ENCODE measurements at regions not wholly inside any gene's neighbourhood (a gene's known extent, or its start where the extent isn't known, plus 50 kb on each side); places are given as distances from the start of the nearest gene placed in this dataset.
"Not testable (repeated sequence)": the region's sequence is repeated elsewhere in the genome, so short reads cannot be mapped to it uniquely, and the experiment has no call there.

GRCh38 chr2:65595630-65596029, 163.2 kb upstream of the SPRED2 start:
- intact Hi-C loops (cut with DNase I) = no loop called here
- no peak for DNase-seq (ENCODE audit: low spot score)

- DNase-seq (ENCODE audit: low spot score) = no peak
- intact Hi-C loops (cut with DNase I) = no loop called here
These were observed 161.8 kb upstream of the SPRED2 start for GRCh38 chr2:65594150-65594549.

- intact Hi-C loops (cut with DNase I) = no loop called here
- no peak for DNase-seq (ENCODE audit: low spot score)
These were observed 157.3 kb upstream of the SPRED2 start for GRCh38 chr2:65589667-65590066.

GRCh38 chr2:65587779-65588178, 155.4 kb upstream of the SPRED2 start:
- intact Hi-C loops (cut with DNase I) = no loop called here
- DNase-seq (ENCODE audit: low spot score) = no peak

GRCh38 chr2:65586516-65586915, 154.1 kb upstream of the SPRED2 start:
- intact Hi-C loops (cut with DNase I) = no loop called here

GRCh38 chr2:65583061-65583460, 150.7 kb upstream of the SPRED2 start:
- intact Hi-C loops (cut with DNase I) = no loop called here
- DNase-seq (ENCODE audit: low spot score) = no peak

More at GRCh38 chr2:65586516-65586915, 154.1 kb upstream of the SPRED2 start:
- DNase-seq (ENCODE audit: low spot score) = no peak

- intact Hi-C loops (cut with DNase I) = no loop called here
- DNase-seq (ENCODE audit: low spot score) = no peak
These were observed 150.0 kb upstream of the SPRED2 start for GRCh38 chr2:65582364-65582763.

- DNase-seq (ENCODE audit: low spot score) = no peak
- intact Hi-C loops (cut with DNase I) = no loop called here
These were observed 148.4 kb upstream of the SPRED2 start for GRCh38 chr2:65580824-65581223.

GRCh38 chr2:65579506-65580235, 147.3 kb upstream of the SPRED2 start:
- intact Hi-C loops (cut with DNase I) = no loop called here

GRCh38 chr2:65577654-65578053, 145.3 kb upstream of the SPRED2 start:
- DNase-seq (ENCODE audit: low spot score) = no peak
- intact Hi-C loops (cut with DNase I) = no loop called here

More at GRCh38 chr2:65579506-65580235, 147.3 kb upstream of the SPRED2 start:
- no peak for DNase-seq (ENCODE audit: low spot score)

GRCh38 chr2:65576861-65577601, 144.6 kb upstream of the SPRED2 start:
- intact Hi-C loops (cut with DNase I) = no loop called here

GRCh38 chr2:65576278-65576677, 143.9 kb upstream of the SPRED2 start:
- intact Hi-C loops (cut with DNase I) = no loop called here
- DNase-seq (ENCODE audit: low spot score) = no peak

More at GRCh38 chr2:65576861-65577601, 144.6 kb upstream of the SPRED2 start:
- DNase-seq (ENCODE audit: low spot score) = no peak

GRCh38 chr2:65574993-65575392, 142.6 kb upstream of the SPRED2 start:
- DNase-seq (ENCODE audit: low spot score) = no peak
- intact Hi-C loops (cut with DNase I) = loop anchor here in 1 of 2 donors (5.0 kb wide), 1 partner anchor 508 kb away; no protein-coding TSS in a partner anchor

GRCh38 chr2:65568656-65569440, 136.4 kb upstream of the SPRED2 start:
- intact Hi-C loops (cut with DNase I); DNase-seq (ENCODE audit: low spot score): not testable (repeated sequence)

- intact Hi-C loops (cut with DNase I) = no loop called here
These were observed 134.2 kb upstream of the SPRED2 start for GRCh38 chr2:65566617-65567016.

GRCh38 chr2:65565681-65566080, 133.3 kb upstream of the SPRED2 start:
- no peak for DNase-seq (ENCODE audit: low spot score)
- intact Hi-C loops (cut with DNase I) = no loop called here

More at GRCh38 chr2:65566617-65567016, 134.2 kb upstream of the SPRED2 start:
- DNase-seq (ENCODE audit: low spot score) = no peak

GRCh38 chr2:65564299-65564698, 131.9 kb upstream of the SPRED2 start:
- DNase-seq (ENCODE audit: low spot score) = no peak
- intact Hi-C loops (cut with DNase I) = loop anchor here in 1 of 2 donors (5.0 kb wide), 1 partner anchor 1747 kb away; no protein-coding TSS in a partner anchor

GRCh38 chr2:65562890-65563289, 130.5 kb upstream of the SPRED2 start:
- intact Hi-C loops (cut with DNase I) = loop anchor here in 1 of 2 donors (5.0 kb wide), 1 partner anchor 1746 kb away; no protein-coding TSS in a partner anchor
- no peak for DNase-seq (ENCODE audit: low spot score)

- intact Hi-C loops (cut with DNase I) = loop anchor here (10.0 kb wide), 3 partner anchors 124 to 494 kb away; partner anchors contain the start of gene SPRED2 (in 1 of the 2)
- DNase-seq (ENCODE audit: low spot score) = no peak
These were observed 126.3 kb upstream of the SPRED2 start for GRCh38 chr2:65558743-65559142.
